GM12875 (cell line): ENCODE measurements at regions not wholly inside any gene's neighbourhood (a gene's known extent, or its start where the extent isn't known, plus 50 kb on each side); places are given as distances from the start of the nearest gene placed in this dataset.

ENCODE experiments used
- H3K4me3 ChIP-seq: one replicate; pipeline ENCODE4 v1.5.1; 2011; ENCODE audit warnings: low read depth, low read length, control low read depth
- TF ChIP-seq, protein P1 (sequence below): IDR thresholded peaks from 2 replicates; pipeline ENCODE4 v1.5.1; 2011; ENCODE audit warnings: low read depth, mild to moderate bottlenecking, control low read depth, inconsistent platforms, low read length, moderate library complexity, borderline replicate concordance; ENCODE audit not compliant: insufficient read depth

DNA sequence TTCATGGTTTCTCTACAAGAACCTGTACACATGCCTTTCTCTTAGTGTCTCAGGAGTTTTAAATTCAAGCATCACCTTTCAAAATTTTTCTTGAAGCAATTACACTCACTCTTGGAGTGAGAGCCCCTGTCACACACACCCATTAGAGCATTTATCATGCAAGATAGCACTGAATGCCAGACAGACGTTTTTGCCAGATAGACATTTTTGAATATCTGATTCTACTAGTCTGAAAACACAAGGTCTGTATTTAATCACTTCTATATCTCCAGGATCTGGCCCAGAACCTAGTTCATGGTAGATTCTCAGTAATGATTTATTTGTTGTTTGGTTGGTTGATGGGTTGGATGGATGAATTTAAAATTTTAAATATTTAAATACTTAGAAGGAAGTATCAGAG is 60.9 kb upstream of the PDE1C start:
- TF ChIP-seq, protein P1, sequence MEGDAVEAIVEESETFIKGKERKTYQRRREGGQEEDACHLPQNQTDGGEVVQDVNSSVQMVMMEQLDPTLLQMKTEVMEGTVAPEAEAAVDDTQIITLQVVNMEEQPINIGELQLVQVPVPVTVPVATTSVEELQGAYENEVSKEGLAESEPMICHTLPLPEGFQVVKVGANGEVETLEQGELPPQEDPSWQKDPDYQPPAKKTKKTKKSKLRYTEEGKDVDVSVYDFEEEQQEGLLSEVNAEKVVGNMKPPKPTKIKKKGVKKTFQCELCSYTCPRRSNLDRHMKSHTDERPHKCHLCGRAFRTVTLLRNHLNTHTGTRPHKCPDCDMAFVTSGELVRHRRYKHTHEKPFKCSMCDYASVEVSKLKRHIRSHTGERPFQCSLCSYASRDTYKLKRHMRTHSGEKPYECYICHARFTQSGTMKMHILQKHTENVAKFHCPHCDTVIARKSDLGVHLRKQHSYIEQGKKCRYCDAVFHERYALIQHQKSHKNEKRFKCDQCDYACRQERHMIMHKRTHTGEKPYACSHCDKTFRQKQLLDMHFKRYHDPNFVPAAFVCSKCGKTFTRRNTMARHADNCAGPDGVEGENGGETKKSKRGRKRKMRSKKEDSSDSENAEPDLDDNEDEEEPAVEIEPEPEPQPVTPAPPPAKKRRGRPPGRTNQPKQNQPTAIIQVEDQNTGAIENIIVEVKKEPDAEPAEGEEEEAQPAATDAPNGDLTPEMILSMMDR: no peak
- no peak overlapping the region for H3K4me3 ChIP-seq

DNA sequence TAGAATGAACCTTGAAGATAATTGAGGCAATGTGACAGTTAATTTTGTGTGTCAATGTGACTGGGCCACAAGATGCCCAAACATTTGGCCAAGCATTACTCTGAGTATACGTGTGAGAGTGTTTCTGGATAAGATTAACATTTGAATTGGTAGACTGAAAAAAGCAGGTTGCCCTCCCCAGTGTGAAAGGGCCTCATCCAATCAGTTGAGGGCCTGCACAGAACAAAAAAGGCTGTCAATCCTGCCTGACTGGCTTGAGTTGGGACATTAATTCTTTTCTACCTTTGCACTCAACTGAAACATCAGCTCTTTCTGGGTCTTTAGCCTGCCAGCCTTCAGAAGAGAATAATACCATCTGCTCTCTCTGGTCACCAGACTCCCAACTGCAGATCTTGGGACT is 56.6 kb upstream of the PDE1C start:
- TF ChIP-seq, protein P1: no peak
- H3K4me3 ChIP-seq: no peak overlapping the region
